Ishikawa (cell line): ENCODE measurements at regions not wholly inside any gene's neighbourhood (a gene's known extent, or its start where the extent isn't known, plus 50 kb on each side); places are given as distances from the start of the nearest gene placed in this dataset.

Experiments
- CEBPB ChIP-seq: IDR thresholded peaks from 2 replicates; pipeline ENCODE4 v1.6.1; 2012
- CREB1 ChIP-seq: IDR thresholded peaks from 2 replicates; pipeline ENCODE4 v1.6.1; 2012; ENCODE audit warnings: low read depth
- EGR1 ChIP-seq: IDR thresholded peaks from 2 replicates; pipeline ENCODE4 v1.6.1; 2012
- EP300 ChIP-seq: IDR thresholded peaks from 2 replicates; pipeline ENCODE4 v1.6.1; 2012; ENCODE audit warnings: borderline replicate concordance
- FOXM1 ChIP-seq: IDR thresholded peaks from 2 replicates; pipeline ENCODE4 v1.6.1; 2012; ENCODE audit warnings: low read depth, borderline replicate concordance
- NFIC ChIP-seq: IDR thresholded peaks from 2 replicates; pipeline ENCODE4 v1.6.1; 2012
- RAD21 ChIP-seq: IDR thresholded peaks from 2 replicates; pipeline ENCODE4 v1.6.1; 2012; ENCODE audit warnings: low read depth
- TAF1 ChIP-seq: IDR thresholded peaks from 2 replicates; pipeline ENCODE4 v1.6.1; 2012; ENCODE audit warnings: low read depth, mild to moderate bottlenecking
- TCF12 ChIP-seq: IDR thresholded peaks from 2 replicates; pipeline ENCODE4 v1.6.1; 2012; ENCODE audit warnings: low read depth
- TEAD4 ChIP-seq: IDR thresholded peaks from 2 replicates; pipeline ENCODE4 v1.6.1; 2012
- YY1 ChIP-seq: IDR thresholded peaks from 2 replicates; pipeline ENCODE4 v1.6.1; 2012; ENCODE audit warnings: low read depth
- ZBTB7A ChIP-seq: IDR thresholded peaks from 2 replicates; pipeline ENCODE4 v1.6.1; 2012; ENCODE audit warnings: low read depth
- TF ChIP-seq, protein P1 (sequence below): IDR thresholded peaks from 2 replicates; pipeline ENCODE4 v1.6.1; 2012
- TF ChIP-seq, protein P2 (sequence below): IDR thresholded peaks from 2 replicates; pipeline ENCODE4 v1.6.1; 2012
- TF ChIP-seq, protein P3 (sequence below): IDR thresholded peaks from 2 replicates; pipeline ENCODE4 v1.6.1; 2012; ENCODE audit warnings: low read depth, mild to moderate bottlenecking

DNA sequence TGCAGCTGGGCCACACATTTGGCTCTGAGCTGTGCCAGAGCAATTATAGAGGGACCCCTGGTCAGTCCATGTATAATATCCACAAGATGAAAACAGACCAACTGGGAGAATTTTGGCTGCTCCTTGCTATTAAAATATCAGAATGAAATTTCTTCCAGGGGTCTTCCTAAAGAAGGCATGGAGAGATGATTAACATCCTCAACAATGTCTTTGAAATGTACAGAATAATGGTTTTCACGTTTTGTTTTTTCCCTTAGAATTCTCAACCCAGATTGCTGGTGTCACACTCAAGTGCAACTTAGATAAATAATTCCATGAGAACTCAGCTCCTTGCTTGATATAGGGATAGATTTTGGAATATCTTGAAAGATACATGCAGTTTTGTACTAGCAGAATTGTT is 148.3 kb upstream of the SLC24A2 start:
- TF ChIP-seq TAF1: no peak
- TF ChIP-seq YY1: no peak
- TF ChIP-seq, protein P1, sequence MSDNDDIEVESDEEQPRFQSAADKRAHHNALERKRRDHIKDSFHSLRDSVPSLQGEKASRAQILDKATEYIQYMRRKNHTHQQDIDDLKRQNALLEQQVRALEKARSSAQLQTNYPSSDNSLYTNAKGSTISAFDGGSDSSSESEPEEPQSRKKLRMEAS: no peak
- no peak for TF ChIP-seq TCF12
- TF ChIP-seq ZBTB7A: no peak
- TF ChIP-seq CREB1: no peak
- no peak for TF ChIP-seq FOXM1
- no peak for TF ChIP-seq TEAD4
- TF ChIP-seq EGR1: no peak
- TF ChIP-seq, protein P2, sequence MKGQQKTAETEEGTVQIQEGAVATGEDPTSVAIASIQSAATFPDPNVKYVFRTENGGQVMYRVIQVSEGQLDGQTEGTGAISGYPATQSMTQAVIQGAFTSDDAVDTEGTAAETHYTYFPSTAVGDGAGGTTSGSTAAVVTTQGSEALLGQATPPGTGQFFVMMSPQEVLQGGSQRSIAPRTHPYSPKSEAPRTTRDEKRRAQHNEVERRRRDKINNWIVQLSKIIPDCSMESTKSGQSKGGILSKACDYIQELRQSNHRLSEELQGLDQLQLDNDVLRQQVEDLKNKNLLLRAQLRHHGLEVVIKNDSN: no peak
- TF ChIP-seq, protein P3, sequence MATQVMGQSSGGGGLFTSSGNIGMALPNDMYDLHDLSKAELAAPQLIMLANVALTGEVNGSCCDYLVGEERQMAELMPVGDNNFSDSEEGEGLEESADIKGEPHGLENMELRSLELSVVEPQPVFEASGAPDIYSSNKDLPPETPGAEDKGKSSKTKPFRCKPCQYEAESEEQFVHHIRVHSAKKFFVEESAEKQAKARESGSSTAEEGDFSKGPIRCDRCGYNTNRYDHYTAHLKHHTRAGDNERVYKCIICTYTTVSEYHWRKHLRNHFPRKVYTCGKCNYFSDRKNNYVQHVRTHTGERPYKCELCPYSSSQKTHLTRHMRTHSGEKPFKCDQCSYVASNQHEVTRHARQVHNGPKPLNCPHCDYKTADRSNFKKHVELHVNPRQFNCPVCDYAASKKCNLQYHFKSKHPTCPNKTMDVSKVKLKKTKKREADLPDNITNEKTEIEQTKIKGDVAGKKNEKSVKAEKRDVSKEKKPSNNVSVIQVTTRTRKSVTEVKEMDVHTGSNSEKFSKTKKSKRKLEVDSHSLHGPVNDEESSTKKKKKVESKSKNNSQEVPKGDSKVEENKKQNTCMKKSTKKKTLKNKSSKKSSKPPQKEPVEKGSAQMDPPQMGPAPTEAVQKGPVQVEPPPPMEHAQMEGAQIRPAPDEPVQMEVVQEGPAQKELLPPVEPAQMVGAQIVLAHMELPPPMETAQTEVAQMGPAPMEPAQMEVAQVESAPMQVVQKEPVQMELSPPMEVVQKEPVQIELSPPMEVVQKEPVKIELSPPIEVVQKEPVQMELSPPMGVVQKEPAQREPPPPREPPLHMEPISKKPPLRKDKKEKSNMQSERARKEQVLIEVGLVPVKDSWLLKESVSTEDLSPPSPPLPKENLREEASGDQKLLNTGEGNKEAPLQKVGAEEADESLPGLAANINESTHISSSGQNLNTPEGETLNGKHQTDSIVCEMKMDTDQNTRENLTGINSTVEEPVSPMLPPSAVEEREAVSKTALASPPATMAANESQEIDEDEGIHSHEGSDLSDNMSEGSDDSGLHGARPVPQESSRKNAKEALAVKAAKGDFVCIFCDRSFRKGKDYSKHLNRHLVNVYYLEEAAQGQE: no peak
- TF ChIP-seq NFIC: no peak
- TF ChIP-seq RAD21: no peak
- TF ChIP-seq CEBPB: no peak
- TF ChIP-seq EP300: no peak

DNA sequence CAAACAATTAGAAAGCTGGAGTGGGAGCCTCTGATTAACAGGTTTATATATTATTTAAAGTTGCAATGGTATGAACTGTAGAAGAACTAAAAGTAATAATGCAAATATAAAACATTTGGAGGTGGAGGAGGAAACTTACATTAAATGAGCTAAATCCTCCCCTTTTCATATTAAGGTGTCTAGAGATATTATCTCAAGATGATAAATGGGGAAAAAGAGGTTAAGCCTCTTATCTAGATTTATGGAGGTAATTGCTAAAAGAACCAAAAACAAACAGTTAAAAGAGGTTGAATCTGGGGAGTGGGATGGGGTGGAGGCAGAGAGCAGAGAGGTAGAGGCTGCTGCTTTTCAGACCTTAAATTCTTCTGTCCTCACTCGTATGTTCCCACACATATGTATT is 147.8 kb upstream of the SLC24A2 start:
- TF ChIP-seq TAF1: no peak
- no peak for TF ChIP-seq RAD21
- TF ChIP-seq ZBTB7A: no peak
- TF ChIP-seq EGR1: no peak
- TF ChIP-seq, protein P1: no peak
- TF ChIP-seq CREB1: no peak

DNA sequence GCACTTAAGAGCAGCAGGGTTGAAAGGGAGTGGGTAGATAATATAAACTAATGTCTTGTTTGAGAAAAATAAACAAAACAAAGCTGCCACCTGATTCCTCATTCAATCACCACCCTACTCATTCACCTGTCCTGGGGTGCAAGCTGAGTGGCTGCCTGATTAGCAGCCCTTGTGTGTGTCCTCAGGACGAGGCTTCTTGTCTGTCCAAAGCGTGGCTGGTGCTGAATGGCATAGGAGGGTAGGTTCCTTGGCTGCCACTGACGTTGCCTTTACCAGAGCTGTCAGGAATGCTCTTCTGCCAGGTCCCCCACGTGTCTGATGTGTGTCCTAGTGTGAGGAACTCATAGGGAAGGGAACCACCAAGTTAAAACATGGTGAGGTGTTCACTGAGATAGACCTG is 146.6 kb upstream of the SLC24A2 start:
- TF ChIP-seq TCF12 (no peak), YY1 (no peak), TEAD4 (no peak), FOXM1 (no peak), CREB1 (no peak), ZBTB7A (no peak), EP300 (no peak), CEBPB (no peak), EGR1 (no peak), NFIC (no peak), TAF1 (no peak), RAD21 (no peak)
- TF ChIP-seq, protein P1: no peak
- TF ChIP-seq, protein P2: no peak
- TF ChIP-seq, protein P3: no peak

DNA sequence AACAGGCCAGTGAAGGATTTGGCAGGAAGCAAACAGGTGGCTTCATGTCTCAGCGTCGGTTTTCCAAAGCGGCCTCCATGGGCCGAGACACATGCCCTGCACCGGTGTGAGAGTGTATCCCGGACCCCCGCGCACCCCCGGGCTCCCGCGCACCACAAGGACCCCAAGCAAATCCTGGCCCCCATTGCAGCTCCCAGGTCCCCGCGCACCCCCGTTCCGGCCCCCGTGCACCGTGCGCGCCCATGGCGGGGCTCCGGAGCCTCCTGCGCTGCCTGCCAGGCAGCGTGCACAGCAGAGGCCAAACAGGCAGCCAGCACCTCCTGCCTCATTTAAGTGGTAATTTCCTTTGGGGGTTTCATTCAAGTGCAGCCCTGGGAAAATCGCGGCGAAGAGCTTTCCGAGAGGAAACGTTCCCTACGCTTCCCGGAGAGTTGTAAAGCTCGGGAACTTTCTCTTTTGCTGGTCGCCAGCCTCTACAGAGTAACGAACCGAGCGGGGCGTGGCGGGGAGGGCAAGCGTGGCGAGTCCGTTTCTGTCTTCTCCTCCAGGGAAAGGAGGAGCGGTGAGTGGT is 145.5 kb upstream of the SLC24A2 start:
- TF ChIP-seq EP300 (no peak), YY1 (no peak), CEBPB (no peak), NFIC (no peak), TEAD4 (no peak), EGR1 (no peak), RAD21 (no peak), FOXM1 (no peak), CREB1 (no peak), ZBTB7A (no peak), TCF12 (no peak), TAF1 (no peak)
- TF ChIP-seq, protein P1: no peak
- TF ChIP-seq, protein P2: no peak
